ENCODE measurements at regions not wholly inside any gene's neighbourhood (a gene's known extent, or its start where the extent isn't known, plus 50 kb on each side); places are given as distances from the start of the nearest gene placed in this dataset.
A peak's percentile ranks its signal among the peaks of the same experiment; 100 is the strongest.

- peak in 1 of 3 donors; percentile 7 for DNase-seq
Measured at GRCh38 chr7:20021831-20022230, 195.4 kb downstream of the MACC1 start.

- DNase-seq, result no peak
Measured at GRCh38 chr7:20021066-20021465, 196.1 kb downstream of the MACC1 start.

GRCh38 chr7:20019757-20020432, 197.3 kb downstream of the MACC1 start:
- no peak for DNase-seq

GRCh38 chr7:20016669-20017068, 200.5 kb downstream of the MACC1 start:
- DNase-seq, result no peak

- DNase-seq, result no peak
Measured at GRCh38 chr7:20013536-20013935, 203.6 kb downstream of the MACC1 start.

- no peak for DNase-seq
Measured at GRCh38 chr7:20012100-20012499, 205.1 kb downstream of the MACC1 start.

GRCh38 chr7:20010877-20011276, 206.3 kb downstream of the MACC1 start:
- no peak for DNase-seq

GRCh38 chr7:20007510-20007909, 209.7 kb downstream of the MACC1 start:
- DNase-seq, result no peak

GRCh38 chr7:20005081-20005480, 212.1 kb downstream of the MACC1 start:
- no peak for DNase-seq

GRCh38 chr7:19999681-20000080, 217.5 kb downstream of the MACC1 start:
- no peak for DNase-seq

GRCh38 chr7:19991936-19992335, 218.5 kb upstream of the TMEM196 start:
- DNase-seq, result no peak

- no peak for DNase-seq
Measured at GRCh38 chr7:19989906-19990305, 216.5 kb upstream of the TMEM196 start.

GRCh38 chr7:19988860-19989259, 215.4 kb upstream of the TMEM196 start:
- DNase-seq, result no peak

GRCh38 chr7:19984231-19984632, 210.8 kb upstream of the TMEM196 start:
- no peak for DNase-seq

- DNase-seq, result peak; percentile 21 to 34 (median 30)
Measured at GRCh38 chr7:19982841-19983835, 209.7 kb upstream of the TMEM196 start.

- no peak for DNase-seq
Measured at GRCh38 chr7:19973581-19973980, 200.2 kb upstream of the TMEM196 start.

GRCh38 chr7:19972876-19973275, 199.5 kb upstream of the TMEM196 start:
- no peak for DNase-seq

GRCh38 chr7:19971956-19972355, 198.5 kb upstream of the TMEM196 start:
- DNase-seq, result peak; percentile 3 to 27 (median 16)

- no peak for DNase-seq
Measured at GRCh38 chr7:19970514-19970913, 197.1 kb upstream of the TMEM196 start.

- peak in 1 of 3 donors; percentile 8 for DNase-seq
Measured at GRCh38 chr7:19969859-19970493, 196.6 kb upstream of the TMEM196 start.

- peak in 2 of 3 donors; percentile 54 to 73 for DNase-seq
Measured at GRCh38 chr7:19964246-19964645, 190.8 kb upstream of the TMEM196 start.

GRCh38 chr7:19963695-19964094, 190.3 kb upstream of the TMEM196 start:
- peak in 1 of 3 donors; percentile 4 for DNase-seq

Measured in muscle of back (tissue), 3 donors.